Psoas muscle (tissue), 7 donors: ENCODE measurements at regions not wholly inside any gene's neighbourhood (a gene's known extent, or its start where the extent isn't known, plus 50 kb on each side); places are given as distances from the start of the nearest gene placed in this dataset.

Experiments
- ATAC-seq, 4 donors: fragments of 200-7000 bp; cut with Tn5 transposase; one replicate each; pipeline ENCODE4 v1.9.1; 2020; ENCODE audit warnings: moderate library complexity in 3 of 4, mild to moderate bottlenecking in 2 of 4
- DNase-seq, 2 donors: peaks; one replicate each; pipeline ENCODE4 v3.0.0-alpha.2; 2020
- H3K27ac ChIP-seq: fragments of 200-600 bp; one replicate; pipeline ENCODE4 v1.8.0; 2022
- H3K27me3 ChIP-seq, 3 donors: fragments of 200-600 bp in 1 of 3; one replicate each; pipeline versions ENCODE4 v1.6.1 to v1.8.0; 2013 to 2022; ENCODE audit warnings: low read length in 2 of 3, mild to moderate bottlenecking in 2 of 3, moderate library complexity in 1 of 3; ENCODE audit not compliant: insufficient read depth in 3 of 3
- H3K36me3 ChIP-seq, 2 donors: fragments of 200-600 bp in 1 of 2; one replicate each; pipeline versions ENCODE4 v1.6.1 to v1.8.0; 2013 to 2022; ENCODE audit warnings: low read depth in 1 of 2, mild to moderate bottlenecking in 1 of 2, moderate library complexity in 1 of 2; ENCODE audit not compliant: insufficient read depth in 1 of 2
- H3K4me1 ChIP-seq: fragments of 200-600 bp; one replicate; pipeline ENCODE4 v1.8.0; 2022
- H3K4me3 ChIP-seq: fragments of 200-600 bp; one replicate; pipeline ENCODE4 v1.8.0; 2022; ENCODE audit warnings: mild to moderate bottlenecking
- H3K9me3 ChIP-seq: fragments of 200-600 bp; one replicate; pipeline ENCODE4 v1.8.0; 2022
- WGBS, 3 donors: extraction: QIAGEN DNeasy Blood & Tissue Kit; methylation state at CpG; one replicate each; pipeline versions ENCODE4 v1.1.6 to v1.1.7; 2013; 5-methylcytosine and 5-hydroxymethylcytosine counted together
- intact Hi-C, 2 donors: fragments of 100-400 bp; cut with DNase I; formaldehyde crosslinking; loops; one replicate each; pipeline versions ENCODE4 v1.11.0 to v1.14.2; 2022
- TF ChIP-seq, protein P1 (sequence below): fragments of 200-600 bp; IDR thresholded peaks from one replicate; pipeline ENCODE4 v1.8.0; 2022; ENCODE audit warnings: antibody characterized with exemption
- donor health status: healthy with polysubstance abuse.
- donor health status: DM: no; HTN: no; CAD: no; lungs with moderate emphysema.
- donor health status: Bipolar disorder and iron deficiency.
- donor health status: healthy.
- donor health status: DM: yes; HTN: yes; CAD: no.
- donor health status: DM: no; HTN: no; CAD: no.
- donor health status: DM: yes; HTN: yes; CAD: no.

DNA sequence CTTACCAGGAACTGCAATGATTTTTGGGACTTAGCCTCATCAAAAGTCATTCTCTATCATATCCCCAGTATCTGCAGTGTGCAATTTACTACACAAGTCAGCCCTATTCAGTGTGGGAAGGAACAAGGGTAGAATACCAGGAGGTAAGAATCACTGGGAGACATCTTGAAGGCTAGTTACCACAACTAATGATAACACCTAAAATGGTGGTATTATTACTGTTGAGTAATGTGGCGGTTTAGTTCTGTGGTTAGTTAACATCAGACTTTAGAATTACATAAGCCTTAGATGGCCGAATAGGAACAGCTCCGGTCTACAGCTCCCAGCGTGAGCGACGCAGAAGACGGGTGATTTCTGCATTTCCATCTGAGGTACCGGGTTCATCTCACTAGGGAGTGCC, 567.9 kb upstream of the CDH11 start:
- H3K27me3 ChIP-seq: no peaks in the 10 kb centered on the region
- ATAC-seq: no peak
- no peak overlapping the region for H3K27ac ChIP-seq
- TF ChIP-seq, protein P1, sequence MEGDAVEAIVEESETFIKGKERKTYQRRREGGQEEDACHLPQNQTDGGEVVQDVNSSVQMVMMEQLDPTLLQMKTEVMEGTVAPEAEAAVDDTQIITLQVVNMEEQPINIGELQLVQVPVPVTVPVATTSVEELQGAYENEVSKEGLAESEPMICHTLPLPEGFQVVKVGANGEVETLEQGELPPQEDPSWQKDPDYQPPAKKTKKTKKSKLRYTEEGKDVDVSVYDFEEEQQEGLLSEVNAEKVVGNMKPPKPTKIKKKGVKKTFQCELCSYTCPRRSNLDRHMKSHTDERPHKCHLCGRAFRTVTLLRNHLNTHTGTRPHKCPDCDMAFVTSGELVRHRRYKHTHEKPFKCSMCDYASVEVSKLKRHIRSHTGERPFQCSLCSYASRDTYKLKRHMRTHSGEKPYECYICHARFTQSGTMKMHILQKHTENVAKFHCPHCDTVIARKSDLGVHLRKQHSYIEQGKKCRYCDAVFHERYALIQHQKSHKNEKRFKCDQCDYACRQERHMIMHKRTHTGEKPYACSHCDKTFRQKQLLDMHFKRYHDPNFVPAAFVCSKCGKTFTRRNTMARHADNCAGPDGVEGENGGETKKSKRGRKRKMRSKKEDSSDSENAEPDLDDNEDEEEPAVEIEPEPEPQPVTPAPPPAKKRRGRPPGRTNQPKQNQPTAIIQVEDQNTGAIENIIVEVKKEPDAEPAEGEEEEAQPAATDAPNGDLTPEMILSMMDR: no peak
- DNase-seq: no peak
- no peaks in the 10 kb centered on the region for H3K4me1 ChIP-seq
- no peaks in the 10 kb centered on the region for H3K36me3 ChIP-seq
- no peaks in the 10 kb centered on the region for H3K9me3 ChIP-seq
- intact Hi-C loops: no loop called here
- 95 to 97% (median 96%) methylated on average over 7 to 8 of the region's 8 CpGs for WGBS, 3 donors
- H3K4me3 ChIP-seq: no peak overlapping the region

- DNase-seq (no peak), ATAC-seq (no peak)
- Histone ChIP-seq H3K27ac (no peak overlapping the region), H3K27me3 (no peaks in the 10 kb centered on the region), H3K4me1 (no peaks in the 10 kb centered on the region), H3K36me3 (no peaks in the 10 kb centered on the region), H3K9me3 (no peaks in the 10 kb centered on the region), H3K4me3 (no peak overlapping the region)
- intact Hi-C loops: no loop called here
- 74 to 79% (median 74%) methylated on average over 1 of the region's 1 CpG for WGBS, 3 donors
- TF ChIP-seq, protein P1: no peak
These were observed 566.4 kb upstream of the CDH11 start for GRCh38 chr16:65688301-65688700.

- DNase-seq (no peak), ATAC-seq (no peak)
- intact Hi-C loops: no loop called here
- H3K27me3 ChIP-seq: no peaks in the 10 kb centered on the region
- TF ChIP-seq, protein P1: no peak
- no peaks in the 10 kb centered on the region for H3K36me3 ChIP-seq
- no peak overlapping the region for H3K4me3 ChIP-seq
- no peak overlapping the region for H3K27ac ChIP-seq
- H3K9me3 ChIP-seq: no peaks in the 10 kb centered on the region
- H3K4me1 ChIP-seq: no peaks in the 10 kb centered on the region
These were observed 562.4 kb upstream of the CDH11 start for GRCh38 chr16:65684230-65684629.

DNA sequence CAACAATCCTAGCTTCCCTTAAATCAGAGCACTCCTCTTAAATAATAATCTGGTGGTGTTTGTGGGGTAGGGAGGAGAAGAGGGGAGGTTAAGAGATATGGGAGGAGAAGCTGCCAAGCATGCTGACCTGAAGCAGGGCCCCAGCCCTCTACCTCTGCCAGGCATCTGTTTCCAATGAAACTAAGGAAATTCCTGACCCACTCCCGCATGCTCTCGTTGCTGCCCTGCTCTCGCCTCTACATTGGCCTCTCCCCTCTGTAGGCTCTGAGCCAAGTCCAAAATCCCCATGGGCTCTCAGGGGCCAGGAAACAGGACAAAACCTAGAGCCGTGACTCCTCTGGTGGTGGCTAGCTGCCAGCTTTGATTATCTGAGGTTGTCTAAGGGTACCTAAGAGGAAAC, 559.5 kb upstream of the CDH11 start:
- H3K9me3 ChIP-seq: no peaks in the 10 kb centered on the region
- intact Hi-C loops: no loop called here
- ATAC-seq (no peak), DNase-seq (no peak)
- no peak overlapping the region for H3K4me3 ChIP-seq
- H3K27ac ChIP-seq: no peak overlapping the region
- TF ChIP-seq, protein P1: no peak
- no peaks in the 10 kb centered on the region for H3K36me3 ChIP-seq
- no peaks in the 10 kb centered on the region for H3K4me1 ChIP-seq
- H3K27me3 ChIP-seq: no peaks in the 10 kb centered on the region
- WGBS, 3 donors: 38 to 51% (median 47%) methylated on average over 4 of the region's 4 CpGs

GRCh38 chr16:65679785-65680184, 557.9 kb upstream of the CDH11 start:
- WGBS, 3 donors: 86 to 92% (median 90%) methylated on average over 5 of the region's 5 CpGs

More at GRCh38 chr16:65679785-65680184, 557.9 kb upstream of the CDH11 start:
- Histone ChIP-seq H3K4me3 (no peak overlapping the region), H3K27me3 (no peaks in the 10 kb centered on the region), H3K4me1 (no peaks in the 10 kb centered on the region), H3K27ac (no peak overlapping the region), H3K9me3 (no peaks in the 10 kb centered on the region), H3K36me3 (no peaks in the 10 kb centered on the region)
- ATAC-seq (no peak), DNase-seq (no peak)
- intact Hi-C loops: no loop called here
- TF ChIP-seq, protein P1: no peak
